GM12874 (cell line): ENCODE measurements at regions not wholly inside any gene's neighbourhood (a gene's known extent, or its start where the extent isn't known, plus 50 kb on each side); places are given as distances from the start of the nearest gene placed in this dataset.
A peak's percentile ranks its signal among the peaks of the same experiment; 100 is the strongest.

ENCODE experiments used
- TF ChIP-seq, protein P1 (sequence below): IDR thresholded peaks from 2 replicates; pipeline ENCODE4 v1.5.1; 2011; ENCODE audit warnings: low read depth, mild to moderate bottlenecking, control low read depth, low read length, moderate library complexity; ENCODE audit not compliant: insufficient read depth

DNA sequence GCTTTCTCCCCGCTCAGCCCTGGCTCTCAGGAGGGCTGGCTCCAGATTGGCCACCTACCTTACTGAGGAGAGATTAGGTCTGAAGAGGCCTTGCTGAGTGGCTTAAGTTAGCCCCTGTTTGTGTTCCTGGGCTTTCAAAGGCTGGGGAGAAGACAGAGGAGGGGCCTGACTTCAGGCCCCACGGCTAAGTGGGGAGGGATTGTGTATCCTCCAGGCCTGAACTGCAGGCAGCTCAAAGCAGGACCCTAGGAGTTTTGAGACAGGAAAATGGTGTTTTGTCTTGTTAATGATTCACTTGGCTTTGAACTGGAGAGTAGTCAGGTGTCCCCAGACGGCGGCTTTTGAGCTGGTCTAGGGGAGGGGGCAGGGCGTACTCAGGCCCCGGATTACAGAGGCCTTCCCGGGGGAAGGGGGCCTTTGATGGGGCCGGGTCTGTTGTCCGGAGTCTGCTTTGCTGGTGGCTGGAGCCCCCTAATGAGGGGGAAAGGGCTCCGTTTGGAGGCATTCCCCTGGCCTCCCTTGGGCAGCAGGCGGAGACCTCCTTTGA lies 162.0 kb upstream of the SMIM23 start:
- TF ChIP-seq, protein P1, sequence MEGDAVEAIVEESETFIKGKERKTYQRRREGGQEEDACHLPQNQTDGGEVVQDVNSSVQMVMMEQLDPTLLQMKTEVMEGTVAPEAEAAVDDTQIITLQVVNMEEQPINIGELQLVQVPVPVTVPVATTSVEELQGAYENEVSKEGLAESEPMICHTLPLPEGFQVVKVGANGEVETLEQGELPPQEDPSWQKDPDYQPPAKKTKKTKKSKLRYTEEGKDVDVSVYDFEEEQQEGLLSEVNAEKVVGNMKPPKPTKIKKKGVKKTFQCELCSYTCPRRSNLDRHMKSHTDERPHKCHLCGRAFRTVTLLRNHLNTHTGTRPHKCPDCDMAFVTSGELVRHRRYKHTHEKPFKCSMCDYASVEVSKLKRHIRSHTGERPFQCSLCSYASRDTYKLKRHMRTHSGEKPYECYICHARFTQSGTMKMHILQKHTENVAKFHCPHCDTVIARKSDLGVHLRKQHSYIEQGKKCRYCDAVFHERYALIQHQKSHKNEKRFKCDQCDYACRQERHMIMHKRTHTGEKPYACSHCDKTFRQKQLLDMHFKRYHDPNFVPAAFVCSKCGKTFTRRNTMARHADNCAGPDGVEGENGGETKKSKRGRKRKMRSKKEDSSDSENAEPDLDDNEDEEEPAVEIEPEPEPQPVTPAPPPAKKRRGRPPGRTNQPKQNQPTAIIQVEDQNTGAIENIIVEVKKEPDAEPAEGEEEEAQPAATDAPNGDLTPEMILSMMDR, result no peak

DNA sequence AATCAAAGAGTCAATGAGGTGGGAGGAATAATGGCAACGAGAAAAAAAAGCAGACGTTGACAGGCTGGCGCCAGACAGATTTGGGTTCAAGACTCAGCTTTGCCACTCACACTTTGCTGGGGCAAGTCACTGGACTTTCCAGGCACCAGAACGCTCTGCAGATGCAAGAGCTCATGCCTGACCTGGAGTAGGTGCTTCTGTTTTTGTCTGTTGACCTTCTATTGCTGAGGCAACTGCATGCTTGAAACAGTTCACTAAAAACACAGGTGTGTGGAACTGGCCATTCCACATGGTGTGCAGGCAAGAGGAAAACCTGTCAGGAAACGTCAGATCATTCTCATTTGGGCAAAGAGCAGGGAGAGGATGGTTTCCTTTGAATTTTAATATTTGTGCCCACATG lies 161.2 kb upstream of the SMIM23 start:
- TF ChIP-seq, protein P1, result no peak

DNA sequence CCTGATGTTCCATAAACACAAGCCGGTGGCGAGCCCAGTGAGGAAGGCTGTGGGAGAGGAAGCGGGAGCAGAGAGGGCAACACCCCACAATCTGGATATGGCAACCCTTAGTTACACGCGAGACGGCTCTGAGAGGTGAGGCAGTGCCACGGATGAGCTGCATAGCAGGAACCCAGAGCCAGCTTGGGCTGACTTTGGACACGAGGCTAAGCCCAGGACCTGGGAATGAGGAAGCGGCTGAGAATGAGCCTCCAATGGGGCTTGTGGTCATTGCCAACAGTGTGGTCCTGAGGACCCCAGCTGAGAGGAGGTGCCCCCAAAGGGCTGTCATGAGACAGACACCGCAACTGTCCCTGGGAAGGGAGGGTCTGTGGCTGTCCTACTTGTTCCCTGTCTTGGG lies 160.0 kb upstream of the SMIM23 start:
- TF ChIP-seq, protein P1, result no peak

DNA sequence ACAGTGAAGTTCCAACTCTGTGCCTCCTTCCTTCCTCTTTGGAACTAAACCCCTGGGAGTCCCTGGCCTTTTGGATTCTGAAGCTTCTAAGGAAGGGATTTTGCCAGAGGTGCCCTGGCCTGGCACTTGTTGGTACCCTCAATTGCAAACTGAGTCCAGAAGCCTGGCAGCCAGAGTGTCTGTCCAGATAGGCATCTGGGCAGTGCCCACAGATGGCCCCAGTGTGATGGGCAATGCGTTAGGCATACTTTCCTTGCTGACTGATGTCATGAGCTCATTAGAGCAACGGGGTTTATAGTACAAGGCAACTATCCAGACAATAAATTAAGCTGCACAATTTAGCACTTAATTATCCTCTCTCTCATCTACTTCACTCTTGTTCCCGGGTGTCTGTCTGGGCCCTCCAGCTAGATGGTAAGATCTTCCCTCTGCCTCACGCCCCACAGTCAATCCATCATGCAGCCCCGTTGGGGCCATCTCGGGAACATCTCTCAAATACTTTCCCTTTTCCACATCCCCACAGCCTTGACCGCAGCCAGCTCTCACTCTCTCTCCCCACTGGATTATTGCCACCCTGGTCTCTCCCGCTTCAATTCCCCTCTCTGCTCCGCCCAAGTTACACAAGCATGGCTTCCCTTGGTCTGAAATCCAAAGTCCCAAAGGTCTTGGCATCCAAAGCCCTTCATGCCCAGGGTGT lies 157.5 kb upstream of the SMIM23 start:
- TF ChIP-seq, protein P1, result no peak

DNA sequence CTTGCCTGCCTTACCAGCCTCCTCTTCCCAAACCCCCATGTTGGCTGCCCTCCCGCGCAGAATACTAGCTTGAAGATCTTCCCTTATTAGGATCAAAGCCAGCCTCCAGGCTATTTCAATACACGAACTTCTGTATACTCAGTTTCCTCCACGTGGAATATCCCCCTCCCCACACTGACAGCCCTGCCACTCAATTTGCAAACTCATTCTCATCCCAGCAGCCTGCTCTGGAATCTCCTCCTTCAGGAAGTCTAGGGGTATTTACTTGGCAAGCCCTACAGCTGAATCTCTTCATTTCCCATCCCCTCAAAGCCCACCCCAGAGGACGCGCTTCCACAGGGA lies 157.0 kb upstream of the SMIM23 start:
- TF ChIP-seq, protein P1, result no peak

DNA sequence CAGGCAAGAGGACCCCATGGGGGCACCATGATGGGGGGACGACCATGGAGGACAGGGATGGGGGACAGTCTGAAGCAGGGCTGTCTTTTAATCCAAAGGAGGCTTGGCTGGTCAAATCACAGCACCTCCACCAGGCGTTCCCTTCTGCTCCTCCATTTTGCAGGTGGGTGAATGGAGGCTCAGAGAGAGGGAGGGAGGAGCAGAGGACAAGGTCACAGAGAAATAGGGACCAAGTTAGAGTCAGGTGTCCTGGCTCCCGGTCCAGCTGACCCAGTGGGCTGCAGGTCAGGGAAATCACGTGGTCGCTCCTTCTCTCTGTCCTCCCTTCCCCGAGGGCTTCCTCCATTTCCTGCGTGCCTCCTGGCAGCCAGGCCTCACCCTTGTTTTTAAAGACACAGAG lies 156.4 kb upstream of the SMIM23 start:
- TF ChIP-seq, protein P1, result no peak

DNA sequence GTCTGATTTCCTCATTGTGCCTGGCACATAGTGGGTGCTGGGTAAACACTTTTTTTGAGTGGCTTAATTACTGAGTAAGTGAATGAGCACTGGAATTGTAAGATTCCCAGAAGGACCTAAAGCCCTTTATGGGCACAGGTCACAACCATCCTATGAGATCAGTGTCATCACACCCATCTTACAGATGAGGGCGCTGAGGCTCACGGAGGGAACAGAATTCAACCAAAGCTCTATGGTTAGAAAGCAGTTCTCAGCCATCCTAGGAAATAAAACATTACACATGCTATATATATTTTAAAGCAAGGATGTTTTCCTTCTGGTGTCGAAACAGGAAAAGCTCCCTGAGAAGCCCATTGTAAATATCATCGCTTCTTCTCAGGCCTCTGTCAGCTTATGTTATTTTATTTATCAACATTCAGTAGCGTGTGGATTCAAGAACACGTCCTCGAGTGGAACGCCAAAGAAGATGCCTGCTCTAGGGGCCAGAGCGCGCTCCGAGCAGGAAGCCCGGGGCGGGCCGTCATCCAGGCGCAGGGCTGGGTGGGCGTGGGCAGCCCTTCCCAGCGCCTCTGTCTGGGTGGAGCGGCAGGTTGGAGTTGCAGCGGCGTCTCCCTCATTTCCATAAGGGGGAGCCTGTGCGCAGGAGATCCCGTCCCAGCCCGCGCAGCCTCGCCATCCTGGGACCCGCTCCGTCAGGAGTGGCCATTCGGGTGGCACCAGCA lies 155.8 kb upstream of the SMIM23 start:
- TF ChIP-seq, protein P1, result peak; percentile 12; the same call in 1 of the 2 replicates
